ENCODE measurements at regions not wholly inside any gene's neighbourhood (a gene's known extent, or its start where the extent isn't known, plus 50 kb on each side); places are given as distances from the start of the nearest gene placed in this dataset.
A peak's percentile ranks its signal among the peaks of the same experiment; 100 is the strongest.

GRCh38 chr1:22263359-22263758, 120.5 kb upstream of the WNT4 start:
- Histone ChIP-seq H3K9me3 (no peaks in the 10 kb centered on the region), H3K4me1 (peaks cover 0 to 37% (median 13%) of the 10 kb centered on the region in 4 donors), H3K27me3 (peaks cover 3% of the 10 kb centered on the region), H3K4me3 (no peak overlapping the region), H3K36me3 (no peaks in the 10 kb centered on the region), H3K27ac (peak overlapping the region in 1 of 4 donors; percentile 52)
- intact Hi-C loops (cut with DNase I; ENCODE audit: low total_unique reads) = no loop called here
- TF ChIP-seq POLR2A (IDR thresholded peaks at IDR 0.05) (no peak), CTCF (IDR thresholded peaks at IDR 0.05) (no peak), EP300 (IDR thresholded peaks at IDR 0.05; ENCODE audit: low read depth) (no peak), POLR2AphosphoS5 (IDR thresholded peaks at IDR 0.05) (no peak)
- WGBS, 2 donors (ENCODE audit: low coverage in 1 of 2) = 63% methylated on average over 10 of the region's 10 CpGs; no CpG with 5 or more reads in 1 of the 2 donors
- in situ Hi-C loops (cut with MboI; ENCODE audit: low pct_ligation_motif_present in 1 of 4, low pct_unique_long_range_greater_than_20kb in 1 of 4, low sequenced_read_pairs in 3 of 4) = no loop called here
- DNase-seq = no peak

GRCh38 chr1:22264464-22265341, 121.8 kb upstream of the WNT4 start:
- Histone ChIP-seq H3K36me3 (no peaks in the 10 kb centered on the region), H3K27ac (no peak overlapping the region), H3K4me1 (peaks cover 0 to 24% (median 7%) of the 10 kb centered on the region in 4 donors), H3K9me3 (no peaks in the 10 kb centered on the region), H3K4me3 (no peak overlapping the region), H3K27me3 (peaks cover 3% of the 10 kb centered on the region)
- no peak for DNase-seq
- in situ Hi-C loops (cut with MboI; ENCODE audit: low pct_ligation_motif_present in 1 of 4, low pct_unique_long_range_greater_than_20kb in 1 of 4, low sequenced_read_pairs in 3 of 4) = no loop called here
- no peak for TF ChIP-seq CTCF (IDR thresholded peaks at IDR 0.05)
- WGBS, 2 donors (ENCODE audit: low coverage in 1 of 2) = 84 to 91% methylated on average over 6 to 15 of the region's 15 CpGs
- intact Hi-C loops (cut with DNase I; ENCODE audit: low total_unique reads) = no loop called here

GRCh38 chr1:22266141-22266540, 123.2 kb upstream of the WNT4 start:
- H3K9me3 ChIP-seq = no peaks in the 10 kb centered on the region
- TF ChIP-seq CTCF (IDR thresholded peaks at IDR 0.05) (no peak), POLR2A (IDR thresholded peaks at IDR 0.05) (no peak), EP300 (IDR thresholded peaks at IDR 0.05; ENCODE audit: low read depth) (no peak), POLR2AphosphoS5 (IDR thresholded peaks at IDR 0.05) (no peak)

GRCh38 chr1:22267413-22268175, 124.7 kb upstream of the WNT4 start:
- WGBS, 2 donors (ENCODE audit: low coverage in 1 of 2) = 69 to 90% methylated on average over 4 to 20 of the region's 22 CpGs
- Histone ChIP-seq H3K4me1 (peaks cover 0 to 8% (median 0%) of the 10 kb centered on the region in 4 donors), H3K27me3 (peaks cover 3% of the 10 kb centered on the region), H3K9me3 (no peaks in the 10 kb centered on the region), H3K27ac (no peak overlapping the region), H3K4me3 (no peak overlapping the region), H3K36me3 (no peaks in the 10 kb centered on the region)
- TF ChIP-seq EP300 (IDR thresholded peaks at IDR 0.05; ENCODE audit: low read depth) = no peak
- no peak for TF ChIP-seq POLR2AphosphoS5 (IDR thresholded peaks at IDR 0.05)
- TF ChIP-seq POLR2A (IDR thresholded peaks at IDR 0.05) = no peak
- no peak for DNase-seq
- in situ Hi-C loops (cut with MboI; ENCODE audit: low pct_ligation_motif_present in 1 of 4, low pct_unique_long_range_greater_than_20kb in 1 of 4, low sequenced_read_pairs in 3 of 4) (no loop called here), intact Hi-C loops (cut with DNase I; ENCODE audit: low total_unique reads) (no loop called here)

More at GRCh38 chr1:22266141-22266540, 123.2 kb upstream of the WNT4 start:
- Histone ChIP-seq H3K4me3 (no peak overlapping the region), H3K4me1 (peaks cover 0 to 23% (median 3%) of the 10 kb centered on the region in 4 donors), H3K36me3 (no peaks in the 10 kb centered on the region), H3K27ac (no peak overlapping the region), H3K27me3 (peaks cover 3% of the 10 kb centered on the region)
- intact Hi-C loops (cut with DNase I; ENCODE audit: low total_unique reads) = no loop called here
- in situ Hi-C loops (cut with MboI; ENCODE audit: low pct_ligation_motif_present in 1 of 4, low pct_unique_long_range_greater_than_20kb in 1 of 4, low sequenced_read_pairs in 3 of 4) = no loop called here
- DNase-seq = no peak
- 72% methylated on average over 6 of the region's 6 CpGs; no CpG with 5 or more reads in 1 of the 2 donors for WGBS, 2 donors (ENCODE audit: low coverage in 1 of 2)
